ENCODE measurements at regions not wholly inside any gene's neighbourhood (a gene's known extent, or its start where the extent isn't known, plus 50 kb on each side); places are given as distances from the start of the nearest gene placed in this dataset.
A peak's percentile ranks its signal among the peaks of the same experiment; 100 is the strongest.

- Histone ChIP-seq H3K4me1 (replicated peaks) (no peaks in the 10 kb centered on the region; the same call in 1 of the 2 replicates), H3K36me3 (no peaks in the 10 kb centered on the region), H3K4me3 (no peak overlapping the region), H3K27me3 (replicated peaks) (no peaks in the 10 kb centered on the region; the same call in 1 of the 2 replicates), H3K9me3 (replicated peaks) (no peaks in the 10 kb centered on the region), H3K27ac (no peak overlapping the region)
- no peak for DNase-seq (ENCODE audit: low read depth in 1 of 2, low spot score in 2 of 2)
Observed at GRCh38 chr4:53748328-53748772, 157.1 kb upstream of the LNX1 start.

GRCh38 chr4:53747401-53747800, 156.1 kb upstream of the LNX1 start:
- DNase-seq (ENCODE audit: low read depth in 1 of 2, low spot score in 2 of 2): no peak
- H3K4me1 ChIP-seq (replicated peaks): no peaks in the 10 kb centered on the region; the same call in 1 of the 2 replicates
- no peaks in the 10 kb centered on the region for H3K36me3 ChIP-seq
- H3K27ac ChIP-seq: no peak overlapping the region
- H3K9me3 ChIP-seq (replicated peaks): no peaks in the 10 kb centered on the region
- H3K4me3 ChIP-seq: no peak overlapping the region
- no peaks in the 10 kb centered on the region; the same call in 1 of the 2 replicates for H3K27me3 ChIP-seq (replicated peaks)

- Histone ChIP-seq H3K9me3 (replicated peaks) (no peaks in the 10 kb centered on the region), H3K4me3 (no peak overlapping the region), H3K4me1 (replicated peaks) (no peaks in the 10 kb centered on the region), H3K27ac (no peak overlapping the region), H3K36me3 (no peaks in the 10 kb centered on the region), H3K27me3 (replicated peaks) (no peaks in the 10 kb centered on the region; the same call in 1 of the 2 replicates)
- DNase-seq (ENCODE audit: low read depth in 1 of 2, low spot score in 2 of 2): no peak
Observed at GRCh38 chr4:53744446-53745160, 153.3 kb upstream of the LNX1 start.

- peak in 1 of 2 experiments; percentile 15 for DNase-seq (ENCODE audit: low read depth in 1 of 2, low spot score in 2 of 2)
- H3K27me3 ChIP-seq (replicated peaks): no peaks in the 10 kb centered on the region
- H3K27ac ChIP-seq: peak overlapping the region; percentile 16
- no peak overlapping the region for H3K4me3 ChIP-seq
- no peaks in the 10 kb centered on the region for H3K36me3 ChIP-seq
- no peaks in the 10 kb centered on the region; the same call in 1 of the 2 replicates for H3K9me3 ChIP-seq (replicated peaks)
- peaks cover 13% of the 10 kb centered on the region for H3K4me1 ChIP-seq (replicated peaks)
Observed at GRCh38 chr4:53734584-53735353, 143.5 kb upstream of the LNX1 start.

GRCh38 chr4:53734182-53734581, 142.9 kb upstream of the LNX1 start:
- H3K4me3 ChIP-seq: no peak overlapping the region

GRCh38 chr4:53732661-53733060, 141.4 kb upstream of the LNX1 start:
- Histone ChIP-seq H3K4me1 (replicated peaks) (peaks cover 13% of the 10 kb centered on the region), H3K4me3 (no peak overlapping the region), H3K27ac (no peak overlapping the region), H3K9me3 (replicated peaks) (no peaks in the 10 kb centered on the region; the same call in 1 of the 2 replicates), H3K27me3 (replicated peaks) (no peaks in the 10 kb centered on the region), H3K36me3 (no peaks in the 10 kb centered on the region)
- DNase-seq (ENCODE audit: low read depth in 1 of 2, low spot score in 2 of 2): no peak

More at GRCh38 chr4:53734182-53734581, 142.9 kb upstream of the LNX1 start:
- no peaks in the 10 kb centered on the region for H3K36me3 ChIP-seq
- H3K27ac ChIP-seq: peak overlapping the region; percentile 16; the same call in 1 of the 2 replicates
- no peaks in the 10 kb centered on the region for H3K27me3 ChIP-seq (replicated peaks)
- H3K4me1 ChIP-seq (replicated peaks): peaks cover 13% of the 10 kb centered on the region
- no peak for DNase-seq (ENCODE audit: low read depth in 1 of 2, low spot score in 2 of 2)
- no peaks in the 10 kb centered on the region; the same call in 1 of the 2 replicates for H3K9me3 ChIP-seq (replicated peaks)

- no peaks in the 10 kb centered on the region for H3K27me3 ChIP-seq (replicated peaks)
- H3K4me1 ChIP-seq (replicated peaks): peaks cover 10% of the 10 kb centered on the region
- DNase-seq (ENCODE audit: low read depth in 1 of 2, low spot score in 2 of 2): no peak
- H3K4me3 ChIP-seq: no peak overlapping the region
- no peak overlapping the region for H3K27ac ChIP-seq
- H3K9me3 ChIP-seq (replicated peaks): no peaks in the 10 kb centered on the region
- H3K36me3 ChIP-seq: no peaks in the 10 kb centered on the region
Observed at GRCh38 chr4:53730031-53730805, 138.9 kb upstream of the LNX1 start.

GRCh38 chr4:53722110-53722509, 130.8 kb upstream of the LNX1 start:
- Histone ChIP-seq H3K27ac (no peak overlapping the region), H3K9me3 (replicated peaks) (no peaks in the 10 kb centered on the region), H3K27me3 (replicated peaks) (no peaks in the 10 kb centered on the region), H3K4me3 (no peak overlapping the region), H3K4me1 (replicated peaks) (no peaks in the 10 kb centered on the region), H3K36me3 (no peaks in the 10 kb centered on the region)
- no peak for DNase-seq (ENCODE audit: low read depth in 1 of 2, low spot score in 2 of 2)

- Histone ChIP-seq H3K9me3 (replicated peaks) (no peaks in the 10 kb centered on the region), H3K4me1 (replicated peaks) (no peaks in the 10 kb centered on the region), H3K27me3 (replicated peaks) (no peaks in the 10 kb centered on the region), H3K27ac (no peak overlapping the region), H3K4me3 (no peak overlapping the region), H3K36me3 (no peaks in the 10 kb centered on the region)
- no peak for DNase-seq (ENCODE audit: low read depth in 1 of 2, low spot score in 2 of 2)
Observed at GRCh38 chr4:53721263-53721662, 130.0 kb upstream of the LNX1 start.

GRCh38 chr4:53720776-53721175, 129.5 kb upstream of the LNX1 start:
- H3K4me1 ChIP-seq (replicated peaks): no peaks in the 10 kb centered on the region
- H3K9me3 ChIP-seq (replicated peaks): no peaks in the 10 kb centered on the region
- H3K36me3 ChIP-seq: no peaks in the 10 kb centered on the region
- no peak overlapping the region for H3K4me3 ChIP-seq
- H3K27ac ChIP-seq: no peak overlapping the region
- no peak for DNase-seq (ENCODE audit: low read depth in 1 of 2, low spot score in 2 of 2)
- no peaks in the 10 kb centered on the region for H3K27me3 ChIP-seq (replicated peaks)

GRCh38 chr4:53717064-53717549, 125.8 kb upstream of the LNX1 start:
- Histone ChIP-seq H3K9me3 (replicated peaks) (no peaks in the 10 kb centered on the region), H3K4me3 (no peak overlapping the region), H3K27ac (no peak overlapping the region), H3K36me3 (no peaks in the 10 kb centered on the region), H3K4me1 (replicated peaks) (no peaks in the 10 kb centered on the region; the same call in 1 of the 2 replicates), H3K27me3 (replicated peaks) (no peaks in the 10 kb centered on the region)
- DNase-seq (ENCODE audit: low read depth in 1 of 2, low spot score in 2 of 2): no peak

GRCh38 chr4:53716471-53717063, 125.3 kb upstream of the LNX1 start:
- no peaks in the 10 kb centered on the region for H3K9me3 ChIP-seq (replicated peaks)
- no peak overlapping the region for H3K27ac ChIP-seq
- DNase-seq (ENCODE audit: low read depth in 1 of 2, low spot score in 2 of 2): no peak
- H3K36me3 ChIP-seq: no peaks in the 10 kb centered on the region
- H3K27me3 ChIP-seq (replicated peaks): no peaks in the 10 kb centered on the region
- H3K4me1 ChIP-seq (replicated peaks): no peaks in the 10 kb centered on the region; the same call in 1 of the 2 replicates
- H3K4me3 ChIP-seq: no peak overlapping the region

- H3K27ac ChIP-seq: no peak overlapping the region
- no peaks in the 10 kb centered on the region for H3K36me3 ChIP-seq
- no peak overlapping the region for H3K4me3 ChIP-seq
- no peaks in the 10 kb centered on the region for H3K27me3 ChIP-seq (replicated peaks)
- no peaks in the 10 kb centered on the region for H3K9me3 ChIP-seq (replicated peaks)
- H3K4me1 ChIP-seq (replicated peaks): no peaks in the 10 kb centered on the region; the same call in 1 of the 2 replicates
- DNase-seq (ENCODE audit: low read depth in 1 of 2, low spot score in 2 of 2): no peak
Observed at GRCh38 chr4:53716011-53716410, 124.7 kb upstream of the LNX1 start.
